ENCODE measurements at regions not wholly inside any gene's neighbourhood (a gene's known extent, or its start where the extent isn't known, plus 50 kb on each side); places are given as distances from the start of the nearest gene placed in this dataset.

- H3K9me3 ChIP-seq (ENCODE audit: control extremely low read depth in 1 of 3, control insufficient read depth in 2 of 3, insufficient read depth in 1 of 3, low read length in 2 of 3): peaks cover 0 to 2% (median 0%) of the 10 kb centered on the region in 3 donors
- H3K4me1 ChIP-seq (ENCODE audit: control insufficient read depth in 2 of 2, insufficient read depth in 2 of 2, low read length in 2 of 2): no peaks in the 10 kb centered on the region
- H3K27ac ChIP-seq (ENCODE audit: low read length in 2 of 2): no peak overlapping the region
- ChIA-PET CTCF (no interaction called here), POLR2A (no interaction called here)
- no peaks in the 10 kb centered on the region for H4K20me1 ChIP-seq (ENCODE audit: control insufficient read depth, insufficient read depth, low read length, poor library complexity, severe bottlenecking)
- no peak overlapping the region for H3K4me3 ChIP-seq (ENCODE audit: control extremely low read depth in 1 of 5, extremely low read depth in 1 of 5, insufficient read depth in 1 of 5, low read depth in 2 of 5, low read length in 4 of 5)
- H3K36me3 ChIP-seq (replicated peaks in 1 of 2; ENCODE audit: control extremely low read depth in 1 of 2, control insufficient read depth in 1 of 2, extremely low read depth in 1 of 2, insufficient read depth in 2 of 2, low read length in 1 of 2): no peaks in the 10 kb centered on the region
- no peaks in the 10 kb centered on the region for H3K27me3 Mint-ChIP-seq
- H2AFZ ChIP-seq (ENCODE audit: insufficient read depth, low read depth, low read length, poor library complexity, severe bottlenecking): no peak overlapping the region
- no peaks in the 10 kb centered on the region for H3K4me1 Mint-ChIP-seq
- no peak overlapping the region for H3K4me3 Mint-ChIP-seq
- no peak overlapping the region for H3K9ac ChIP-seq (ENCODE audit: low read length)
- DNase-seq: no peak
- H3K79me2 ChIP-seq (ENCODE audit: control insufficient read depth, insufficient read depth, low read length): no peaks in the 10 kb centered on the region
- intact Hi-C loops (cut with micrococcal nuclease): no loop called here
- TF ChIP-seq, protein P1, sequence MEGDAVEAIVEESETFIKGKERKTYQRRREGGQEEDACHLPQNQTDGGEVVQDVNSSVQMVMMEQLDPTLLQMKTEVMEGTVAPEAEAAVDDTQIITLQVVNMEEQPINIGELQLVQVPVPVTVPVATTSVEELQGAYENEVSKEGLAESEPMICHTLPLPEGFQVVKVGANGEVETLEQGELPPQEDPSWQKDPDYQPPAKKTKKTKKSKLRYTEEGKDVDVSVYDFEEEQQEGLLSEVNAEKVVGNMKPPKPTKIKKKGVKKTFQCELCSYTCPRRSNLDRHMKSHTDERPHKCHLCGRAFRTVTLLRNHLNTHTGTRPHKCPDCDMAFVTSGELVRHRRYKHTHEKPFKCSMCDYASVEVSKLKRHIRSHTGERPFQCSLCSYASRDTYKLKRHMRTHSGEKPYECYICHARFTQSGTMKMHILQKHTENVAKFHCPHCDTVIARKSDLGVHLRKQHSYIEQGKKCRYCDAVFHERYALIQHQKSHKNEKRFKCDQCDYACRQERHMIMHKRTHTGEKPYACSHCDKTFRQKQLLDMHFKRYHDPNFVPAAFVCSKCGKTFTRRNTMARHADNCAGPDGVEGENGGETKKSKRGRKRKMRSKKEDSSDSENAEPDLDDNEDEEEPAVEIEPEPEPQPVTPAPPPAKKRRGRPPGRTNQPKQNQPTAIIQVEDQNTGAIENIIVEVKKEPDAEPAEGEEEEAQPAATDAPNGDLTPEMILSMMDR (IDR thresholded peaks at IDR 0.05): no peak
- no peak for TF ChIP-seq EZH2 (IDR thresholded peaks at IDR 0.05; ENCODE audit: borderline replicate concordance, insufficient read depth, low read depth, low read length, poor library complexity, severe bottlenecking)
- no CpG with 5 or more reads among the region's 2 CpGs for WGBS (ENCODE audit: insufficient coverage)
- no peak for ATAC-seq (ENCODE audit: low read depth)
- no peak overlapping the region for H3K27ac Mint-ChIP-seq
- no peak overlapping the region for H3K4me2 ChIP-seq (replicated peaks; ENCODE audit: low read depth, low read length, poor library complexity, severe bottlenecking)
- H3K27me3 ChIP-seq (replicated peaks in 1 of 4; ENCODE audit: control extremely low read depth in 1 of 4, control insufficient read depth in 3 of 4, insufficient read depth in 4 of 4, low read length in 3 of 4): no peaks in the 10 kb centered on the region
- no peaks in the 10 kb centered on the region for H3K9me3 Mint-ChIP-seq (ENCODE audit: insufficient read depth)
Measured at GRCh38 chr2:58671675-58672074, 430.6 kb upstream of the FANCL start.

GRCh38 chr2:58669998-58670397, 428.9 kb upstream of the FANCL start:
- Histone ChIP-seq H3K4me1 (ENCODE audit: control insufficient read depth in 2 of 2, insufficient read depth in 2 of 2, low read length in 2 of 2) (no peaks in the 10 kb centered on the region), H3K9me3 (ENCODE audit: control extremely low read depth in 1 of 3, control insufficient read depth in 2 of 3, insufficient read depth in 1 of 3, low read length in 2 of 3) (peaks cover 0 to 2% (median 0%) of the 10 kb centered on the region in 3 donors), H3K9ac (ENCODE audit: low read length) (no peak overlapping the region), H4K20me1 (ENCODE audit: control insufficient read depth, insufficient read depth, low read length, poor library complexity, severe bottlenecking) (no peaks in the 10 kb centered on the region), H3K36me3 (replicated peaks in 1 of 2; ENCODE audit: control extremely low read depth in 1 of 2, control insufficient read depth in 1 of 2, extremely low read depth in 1 of 2, insufficient read depth in 2 of 2, low read length in 1 of 2) (no peaks in the 10 kb centered on the region), H3K27me3 (replicated peaks in 1 of 4; ENCODE audit: control extremely low read depth in 1 of 4, control insufficient read depth in 3 of 4, insufficient read depth in 4 of 4, low read length in 3 of 4) (no peaks in the 10 kb centered on the region), H2AFZ (ENCODE audit: insufficient read depth, low read depth, low read length, poor library complexity, severe bottlenecking) (no peak overlapping the region), H3K4me2 (replicated peaks; ENCODE audit: low read depth, low read length, poor library complexity, severe bottlenecking) (no peak overlapping the region), H3K4me3 (ENCODE audit: control extremely low read depth in 1 of 5, extremely low read depth in 1 of 5, insufficient read depth in 1 of 5, low read depth in 2 of 5, low read length in 4 of 5) (no peak overlapping the region), H3K79me2 (ENCODE audit: control insufficient read depth, insufficient read depth, low read length) (no peaks in the 10 kb centered on the region), H3K27ac (ENCODE audit: low read length in 2 of 2) (no peak overlapping the region)
- TF ChIP-seq, protein P1 (IDR thresholded peaks at IDR 0.05): no peak
- no peak for TF ChIP-seq EZH2 (IDR thresholded peaks at IDR 0.05; ENCODE audit: borderline replicate concordance, insufficient read depth, low read depth, low read length, poor library complexity, severe bottlenecking)
- Mint-ChIP-seq H3K27me3 (no peaks in the 10 kb centered on the region), H3K9me3 (ENCODE audit: insufficient read depth) (no peaks in the 10 kb centered on the region), H3K4me1 (no peaks in the 10 kb centered on the region), H3K4me3 (no peak overlapping the region), H3K27ac (no peak overlapping the region)
- whole genome bisulfite sequencing (ENCODE audit: insufficient coverage): 92% methylated on average over 5 of the region's 5 CpGs
- POLR2A ChIA-PET: no interaction called here
- CTCF ChIA-PET: no interaction called here
- intact Hi-C loops (cut with micrococcal nuclease): no loop called here
- no peak for ATAC-seq (ENCODE audit: low read depth)
- DNase-seq: no peak
